ENCODE measurements at regions not wholly inside any gene's neighbourhood (a gene's known extent, or its start where the extent isn't known, plus 50 kb on each side); places are given as distances from the start of the nearest gene placed in this dataset.

DNA sequence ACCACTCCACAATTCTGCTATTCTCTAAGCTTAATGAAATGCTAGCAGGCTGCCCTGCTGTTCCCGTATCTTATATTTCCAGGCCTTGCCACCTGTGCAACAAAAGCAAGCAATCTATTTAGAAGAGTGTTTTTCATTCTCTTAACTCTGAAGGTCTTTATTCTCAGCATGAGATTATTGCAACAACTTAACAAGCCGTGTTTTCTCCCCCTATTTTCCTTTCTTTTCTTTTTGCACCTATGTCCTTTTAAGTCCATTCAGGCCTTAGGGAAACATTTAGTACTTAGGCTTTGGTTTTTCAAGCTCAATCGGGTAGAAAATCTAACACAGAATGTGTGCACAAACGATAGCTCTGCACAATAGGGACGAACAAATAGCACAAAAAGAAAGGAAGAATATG lies 89.6 kb upstream of the DMRTA1 start:
- ATAC-seq (ENCODE audit: low FRiP score in 2 of 2), result no peak
- WGBS, 2 donors, result 69 to 71% methylated on average over 5 of the region's 5 CpGs
- TF ChIP-seq EP300 (IDR thresholded peaks at IDR 0.05) (no peak), POLR2A (IDR thresholded peaks at IDR 0.05) (no peak), POLR2AphosphoS5 (IDR thresholded peaks at IDR 0.05) (no peak), CTCF (IDR thresholded peaks at IDR 0.05) (no peak)

DNA sequence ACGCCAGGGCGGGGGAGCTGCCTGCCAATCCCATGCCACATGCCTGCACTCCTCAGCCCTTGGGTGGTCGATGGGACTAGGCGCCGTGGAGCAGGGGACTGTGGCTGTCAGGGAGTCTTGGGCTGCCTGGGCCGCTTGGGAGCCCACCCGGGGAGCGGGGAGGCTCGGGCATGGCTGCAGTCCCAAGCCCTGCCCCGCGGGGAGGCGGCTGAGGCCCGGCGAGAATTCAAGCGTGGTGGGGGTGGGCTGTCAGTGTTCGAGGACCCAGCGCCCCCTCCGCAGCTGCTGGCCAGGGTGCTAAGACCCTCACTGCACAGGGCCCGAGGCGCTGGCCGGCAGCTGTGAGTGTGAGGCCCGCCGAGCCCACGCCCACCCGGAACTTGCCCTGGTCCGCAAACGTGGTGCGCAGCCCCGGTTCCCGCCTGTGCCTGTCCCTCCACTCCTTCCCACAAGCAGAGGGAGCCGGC lies 83.2 kb upstream of the DMRTA1 start:
- 92 to 93% methylated on average over 12 to 28 of the region's 31 CpGs for WGBS, 2 donors
- H3K4me1 ChIP-seq, result no peaks in the 10 kb centered on the region
- no peaks in the 10 kb centered on the region for H3K27me3 ChIP-seq
- H3K36me3 ChIP-seq, result no peaks in the 10 kb centered on the region
- no peaks in the 10 kb centered on the region for H3K9me3 ChIP-seq
- DNase-seq, result peak in 1 of 2 donors; percentile 62
- peak in 1 of 2 donors; percentile 30 for ATAC-seq (ENCODE audit: low FRiP score in 2 of 2)
- no peak overlapping the region for H3K4me3 ChIP-seq
- H3K27ac ChIP-seq, result no peak overlapping the region
- TF ChIP-seq EP300 (IDR thresholded peaks at IDR 0.05), result no peak
- no peak for TF ChIP-seq POLR2A (IDR thresholded peaks at IDR 0.05)
- TF ChIP-seq CTCF (IDR thresholded peaks at IDR 0.05), result no peak
- TF ChIP-seq POLR2AphosphoS5 (IDR thresholded peaks at IDR 0.05), result no peak

More for the DNA sequence above, 89.6 kb upstream of the DMRTA1 start:
- DNase-seq, result no peak
- Histone ChIP-seq H3K27ac (no peak overlapping the region), H3K27me3 (no peaks in the 10 kb centered on the region), H3K4me3 (no peak overlapping the region), H3K9me3 (no peaks in the 10 kb centered on the region), H3K36me3 (no peaks in the 10 kb centered on the region), H3K4me1 (no peaks in the 10 kb centered on the region)

GRCh38 chr9:22373636-22374035 lies 73.0 kb upstream of the DMRTA1 start:
- H3K27ac ChIP-seq, result no peak overlapping the region
- DNase-seq (no peak), ATAC-seq (ENCODE audit: low FRiP score in 2 of 2) (no peak)
- H3K36me3 ChIP-seq, result no peaks in the 10 kb centered on the region
- H3K9me3 ChIP-seq, result no peaks in the 10 kb centered on the region
- TF ChIP-seq CTCF (IDR thresholded peaks at IDR 0.05), result no peak
- TF ChIP-seq EP300 (IDR thresholded peaks at IDR 0.05), result no peak
- TF ChIP-seq POLR2A (IDR thresholded peaks at IDR 0.05), result no peak
- no peak for TF ChIP-seq POLR2AphosphoS5 (IDR thresholded peaks at IDR 0.05)
- H3K4me3 ChIP-seq, result no peak overlapping the region
- 69 to 73% methylated on average over 2 of the region's 2 CpGs for WGBS, 2 donors
- no peaks in the 10 kb centered on the region for H3K4me1 ChIP-seq
- H3K27me3 ChIP-seq, result no peaks in the 10 kb centered on the region

- H3K27ac ChIP-seq, result no peak overlapping the region
- no peaks in the 10 kb centered on the region for H3K36me3 ChIP-seq
- no peak for DNase-seq
- H3K4me1 ChIP-seq, result no peaks in the 10 kb centered on the region
- 39 to 63% methylated on average over 2 of the region's 2 CpGs for WGBS, 2 donors
- H3K9me3 ChIP-seq, result no peaks in the 10 kb centered on the region
- H3K4me3 ChIP-seq, result no peak overlapping the region
- ATAC-seq (ENCODE audit: low FRiP score in 2 of 2), result no peak
- no peaks in the 10 kb centered on the region for H3K27me3 ChIP-seq
- no peak for TF ChIP-seq POLR2AphosphoS5 (IDR thresholded peaks at IDR 0.05)
- TF ChIP-seq CTCF (IDR thresholded peaks at IDR 0.05), result no peak
- TF ChIP-seq POLR2A (IDR thresholded peaks at IDR 0.05), result no peak
- TF ChIP-seq EP300 (IDR thresholded peaks at IDR 0.05), result no peak
Measured at GRCh38 chr9:22374051-22374450, 72.6 kb upstream of the DMRTA1 start.

DNA sequence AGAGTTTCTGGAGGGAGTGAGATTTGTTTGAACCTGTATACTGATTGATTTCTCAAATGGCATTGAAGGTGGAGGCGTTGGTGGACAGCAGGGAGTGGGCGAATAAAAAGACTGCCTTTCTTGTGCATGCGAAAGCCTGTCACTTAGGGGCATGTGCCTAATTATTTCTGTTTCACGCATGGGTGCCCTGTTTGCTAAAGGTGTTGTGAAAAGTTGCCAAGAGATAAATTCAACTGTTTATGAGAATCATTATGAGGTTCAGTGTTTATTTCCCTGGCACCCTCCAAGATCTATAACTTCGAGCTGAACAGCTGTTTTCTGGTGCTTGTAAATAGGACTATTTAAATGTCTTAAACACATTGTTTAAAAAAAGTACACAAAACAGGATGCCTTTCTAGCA lies 67.4 kb upstream of the DMRTA1 start:
- WGBS, 2 donors, result 45 to 62% methylated on average over 5 of the region's 5 CpGs
- no peak for TF ChIP-seq CTCF (IDR thresholded peaks at IDR 0.05)
- no peak for TF ChIP-seq POLR2A (IDR thresholded peaks at IDR 0.05)
- TF ChIP-seq POLR2AphosphoS5 (IDR thresholded peaks at IDR 0.05), result no peak
- no peak for TF ChIP-seq EP300 (IDR thresholded peaks at IDR 0.05)
- Histone ChIP-seq H3K36me3 (no peaks in the 10 kb centered on the region), H3K27me3 (no peaks in the 10 kb centered on the region), H3K4me1 (no peaks in the 10 kb centered on the region), H3K9me3 (no peaks in the 10 kb centered on the region), H3K4me3 (no peak overlapping the region), H3K27ac (no peak overlapping the region)
- DNase-seq, result no peak
- ATAC-seq (ENCODE audit: low FRiP score in 2 of 2), result no peak

All from upper lobe of left lung (tissue), 6 donors.